ENCODE measurements at regions not wholly inside any gene's neighbourhood (a gene's known extent, or its start where the extent isn't known, plus 50 kb on each side); places are given as distances from the start of the nearest gene placed in this dataset.

DNA sequence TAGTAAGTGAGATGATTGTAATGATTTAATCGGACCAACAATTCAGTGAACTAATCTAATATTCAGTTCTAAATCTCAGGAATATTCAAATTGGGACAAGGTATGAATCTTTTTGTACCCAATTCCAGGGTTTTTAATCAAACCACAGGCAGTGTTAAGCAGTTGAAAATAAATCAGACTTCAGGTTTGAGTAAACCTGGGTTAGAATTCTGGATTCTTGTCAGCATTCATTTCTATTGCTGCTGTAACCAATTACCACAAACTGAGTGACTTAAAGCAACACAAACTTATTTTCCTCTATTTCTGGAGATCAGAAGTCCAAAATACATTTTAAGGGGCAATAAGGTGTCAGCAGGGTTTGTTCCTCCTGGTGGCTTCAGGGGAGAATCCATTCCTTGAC, 208.4 kb upstream of the ZPLD1 start:
- TF ChIP-seq, protein P1, sequence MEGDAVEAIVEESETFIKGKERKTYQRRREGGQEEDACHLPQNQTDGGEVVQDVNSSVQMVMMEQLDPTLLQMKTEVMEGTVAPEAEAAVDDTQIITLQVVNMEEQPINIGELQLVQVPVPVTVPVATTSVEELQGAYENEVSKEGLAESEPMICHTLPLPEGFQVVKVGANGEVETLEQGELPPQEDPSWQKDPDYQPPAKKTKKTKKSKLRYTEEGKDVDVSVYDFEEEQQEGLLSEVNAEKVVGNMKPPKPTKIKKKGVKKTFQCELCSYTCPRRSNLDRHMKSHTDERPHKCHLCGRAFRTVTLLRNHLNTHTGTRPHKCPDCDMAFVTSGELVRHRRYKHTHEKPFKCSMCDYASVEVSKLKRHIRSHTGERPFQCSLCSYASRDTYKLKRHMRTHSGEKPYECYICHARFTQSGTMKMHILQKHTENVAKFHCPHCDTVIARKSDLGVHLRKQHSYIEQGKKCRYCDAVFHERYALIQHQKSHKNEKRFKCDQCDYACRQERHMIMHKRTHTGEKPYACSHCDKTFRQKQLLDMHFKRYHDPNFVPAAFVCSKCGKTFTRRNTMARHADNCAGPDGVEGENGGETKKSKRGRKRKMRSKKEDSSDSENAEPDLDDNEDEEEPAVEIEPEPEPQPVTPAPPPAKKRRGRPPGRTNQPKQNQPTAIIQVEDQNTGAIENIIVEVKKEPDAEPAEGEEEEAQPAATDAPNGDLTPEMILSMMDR (IDR thresholded peaks at IDR 0.05; ENCODE audit: extremely low read depth in 1 of 2, insufficient read depth in 1 of 2, low read depth in 1 of 2, low read length in 2 of 2) = no peak
- TF ChIP-seq, protein P2, sequence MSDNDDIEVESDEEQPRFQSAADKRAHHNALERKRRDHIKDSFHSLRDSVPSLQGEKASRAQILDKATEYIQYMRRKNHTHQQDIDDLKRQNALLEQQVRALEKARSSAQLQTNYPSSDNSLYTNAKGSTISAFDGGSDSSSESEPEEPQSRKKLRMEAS (IDR thresholded peaks at IDR 0.05; ENCODE audit: insufficient read depth, insufficient read length) = no peak
- no peak for TF ChIP-seq EZH2 (IDR thresholded peaks at IDR 0.05; ENCODE audit: borderline replicate concordance, low read depth, low read length, severe bottlenecking)
- TF ChIP-seq POLR2A (IDR thresholded peaks at IDR 0.05; ENCODE audit: low read depth, low read length) = no peak
- TF ChIP-seq FOS (IDR thresholded peaks at IDR 0.05; ENCODE audit: borderline replicate concordance, insufficient read depth, low read length) = no peak
